Amniotic epithelial cell (primary cell): ENCODE measurements at regions not wholly inside any gene's neighbourhood (a gene's known extent, or its start where the extent isn't known, plus 50 kb on each side); places are given as distances from the start of the nearest gene placed in this dataset.
"Not testable (repeated sequence)": the region's sequence is repeated elsewhere in the genome, so short reads cannot be mapped to it uniquely, and the experiment has no call there.

ENCODE experiments used
- DNase-seq: peaks from one replicate; pipeline ENCODE4 v3.0.0-alpha.2; 2010; ENCODE audit warnings: low read depth

DNA sequence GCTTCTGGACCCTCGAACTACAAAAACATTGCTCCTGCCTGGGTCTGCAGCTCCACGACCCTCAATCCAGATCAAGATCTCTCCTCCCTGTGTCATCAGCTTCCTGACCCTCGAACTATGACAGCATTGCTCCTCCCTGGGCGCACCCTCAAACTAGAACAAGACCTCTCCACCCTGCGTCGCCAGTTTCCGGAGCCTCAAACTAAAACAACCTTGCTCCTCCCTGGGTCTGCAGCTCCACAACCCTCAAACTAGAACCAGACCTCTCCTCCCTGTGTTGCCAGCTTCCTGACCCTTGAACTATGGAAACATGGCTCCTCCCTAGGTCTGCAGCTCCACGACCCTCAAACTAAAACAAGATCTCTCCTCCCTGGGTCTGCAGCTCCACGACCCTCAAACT is 339.7 kb upstream of the SULF2 start:
- no peak for DNase-seq

DNA sequence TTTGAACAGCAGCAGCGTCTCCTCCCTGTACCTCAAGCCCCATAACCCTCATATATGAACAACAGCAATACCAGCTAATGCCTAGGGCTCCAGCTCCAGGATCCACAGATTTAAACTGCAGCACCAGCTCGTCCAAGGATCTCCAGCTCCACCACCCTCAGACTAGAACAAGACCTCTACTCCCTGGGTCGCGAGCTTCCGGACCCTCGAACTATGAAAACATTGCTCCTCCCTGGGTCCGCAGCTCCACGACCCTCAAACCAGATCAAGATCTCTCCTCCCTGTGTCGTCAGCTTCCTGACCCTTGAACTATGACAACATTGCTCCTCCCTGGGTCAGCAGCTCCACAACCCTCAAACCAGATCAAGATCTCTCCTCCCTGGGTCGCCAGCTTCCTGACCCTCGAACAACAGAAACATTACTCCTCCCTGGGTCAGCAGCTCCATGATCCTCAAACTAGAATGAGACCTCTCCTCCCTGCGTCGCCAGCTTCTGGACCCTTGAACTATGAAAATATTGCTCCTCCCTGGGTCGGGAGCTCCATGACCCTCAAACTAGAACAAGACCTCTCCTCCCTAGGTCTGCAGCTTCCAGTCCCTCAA is 339.0 kb upstream of the SULF2 start:
- DNase-seq = no peak

DNA sequence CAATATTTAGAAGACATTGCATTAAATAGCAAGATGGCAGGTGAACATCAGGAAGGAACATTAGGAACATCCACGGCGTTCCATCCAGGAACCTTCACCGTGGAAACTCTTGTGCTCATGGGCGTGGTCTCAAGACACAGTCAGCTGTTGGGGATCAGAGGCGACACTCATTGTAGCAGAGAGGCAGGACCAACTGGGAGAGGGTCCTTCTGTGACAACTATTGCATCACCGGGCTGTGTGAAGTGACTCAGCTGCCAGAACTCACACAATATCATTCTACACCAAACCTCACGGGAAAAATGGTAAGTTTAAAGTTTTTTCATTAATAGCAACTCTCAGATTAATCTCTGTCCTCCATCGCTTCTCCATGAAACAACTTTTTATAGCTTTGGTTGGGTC is 334.8 kb upstream of the SULF2 start:
- DNase-seq = no peak

DNA sequence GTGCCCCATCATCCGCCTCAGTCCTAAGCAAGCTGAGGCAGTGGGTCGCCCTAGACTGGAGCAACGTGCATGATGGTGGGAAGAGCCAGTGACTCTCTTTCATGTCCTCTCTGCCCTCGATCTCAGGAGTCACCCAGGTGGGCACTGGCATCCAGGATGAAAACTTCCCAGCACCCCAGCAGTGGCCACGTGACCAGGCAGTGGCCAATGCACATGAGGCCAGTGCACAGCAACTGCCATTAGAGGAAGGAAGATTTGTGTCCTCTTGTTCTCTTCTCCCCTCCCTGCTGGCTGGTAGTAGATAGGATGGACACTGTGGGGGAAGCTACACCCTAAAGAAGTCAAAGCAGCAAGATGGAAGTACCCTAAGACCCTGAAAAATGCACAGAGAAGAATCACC is 334.1 kb upstream of the SULF2 start:
- DNase-seq = not testable (repeated sequence)

DNA sequence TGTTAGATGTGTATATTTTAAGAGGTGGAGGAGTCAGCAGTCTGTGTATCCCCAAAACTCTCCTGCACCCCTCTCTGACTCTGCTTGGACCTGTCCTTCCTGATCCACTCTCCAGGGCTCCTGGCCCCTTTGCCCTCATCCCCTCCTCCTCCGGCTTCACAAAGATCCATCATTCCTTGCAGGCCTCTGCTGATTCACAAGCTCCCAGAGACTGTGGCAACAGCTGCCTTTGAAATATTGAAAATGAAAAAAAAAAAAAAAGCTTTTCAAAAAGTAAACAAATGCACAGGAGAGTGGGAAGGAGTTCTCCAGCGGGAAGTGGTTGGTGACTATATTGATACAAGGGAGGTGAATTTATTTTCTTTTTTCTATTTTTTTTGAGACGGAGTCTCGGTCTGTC is 330.2 kb upstream of the SULF2 start:
- peak; percentile 3 for DNase-seq

DNA sequence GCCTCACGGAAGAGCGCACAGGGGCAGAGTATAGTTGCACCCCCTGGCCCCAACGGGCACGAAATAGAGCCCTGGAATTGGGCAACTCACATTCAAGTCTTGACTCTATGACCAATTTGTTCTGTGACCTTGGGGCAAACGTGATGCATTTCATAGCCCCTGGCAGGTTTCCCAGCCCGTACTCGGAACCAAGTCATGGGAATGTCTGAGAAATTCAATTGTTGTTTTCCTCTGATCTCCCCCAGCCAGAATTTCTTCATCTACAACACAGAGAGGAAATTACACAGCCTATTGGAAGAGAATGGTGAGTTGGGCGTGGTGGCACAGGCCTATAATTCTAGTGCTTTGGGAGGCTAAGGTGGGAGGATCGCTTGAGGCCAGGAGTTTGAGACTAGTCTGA is 322.3 kb upstream of the SULF2 start:
- DNase-seq = peak; percentile 11

DNA sequence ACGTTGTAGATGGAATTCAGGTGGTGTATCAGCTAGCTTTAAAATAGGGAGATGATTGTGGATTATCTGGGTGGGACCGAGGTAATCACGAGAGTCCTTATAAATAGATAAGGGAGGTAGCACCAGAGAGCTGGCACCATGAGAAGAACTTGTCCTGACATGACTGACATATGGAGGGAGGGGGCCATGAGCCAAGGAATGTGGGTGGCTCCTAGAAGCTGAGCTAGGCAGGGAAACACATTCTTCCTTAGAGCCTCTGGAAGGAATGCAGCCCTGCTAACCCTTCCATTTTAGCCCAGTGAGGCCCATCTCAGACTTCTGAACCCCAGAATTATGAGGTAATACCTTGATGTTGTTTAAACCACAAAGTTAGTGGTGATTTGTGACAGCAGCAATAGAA is 321.1 kb upstream of the SULF2 start:
- DNase-seq = no peak

DNA sequence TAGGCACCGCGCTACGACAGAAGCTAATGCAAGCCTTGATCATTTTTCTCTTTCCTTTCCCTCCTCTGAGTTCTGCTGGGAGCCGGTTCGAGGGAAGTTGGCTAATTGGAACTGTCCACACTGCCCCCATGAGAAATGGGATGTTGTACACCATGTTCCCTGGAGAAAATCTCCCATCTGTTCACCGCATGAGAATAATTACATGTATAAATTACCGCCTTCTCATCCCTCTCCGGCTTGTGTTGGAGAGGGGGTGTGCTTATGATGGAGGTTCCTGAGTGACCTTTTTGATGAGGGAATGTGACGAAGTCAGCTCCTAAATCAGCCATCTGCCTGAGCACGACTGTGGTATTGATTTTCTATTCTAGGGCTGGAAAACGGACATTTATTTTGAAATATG is 320.2 kb upstream of the SULF2 start:
- no peak for DNase-seq

DNA sequence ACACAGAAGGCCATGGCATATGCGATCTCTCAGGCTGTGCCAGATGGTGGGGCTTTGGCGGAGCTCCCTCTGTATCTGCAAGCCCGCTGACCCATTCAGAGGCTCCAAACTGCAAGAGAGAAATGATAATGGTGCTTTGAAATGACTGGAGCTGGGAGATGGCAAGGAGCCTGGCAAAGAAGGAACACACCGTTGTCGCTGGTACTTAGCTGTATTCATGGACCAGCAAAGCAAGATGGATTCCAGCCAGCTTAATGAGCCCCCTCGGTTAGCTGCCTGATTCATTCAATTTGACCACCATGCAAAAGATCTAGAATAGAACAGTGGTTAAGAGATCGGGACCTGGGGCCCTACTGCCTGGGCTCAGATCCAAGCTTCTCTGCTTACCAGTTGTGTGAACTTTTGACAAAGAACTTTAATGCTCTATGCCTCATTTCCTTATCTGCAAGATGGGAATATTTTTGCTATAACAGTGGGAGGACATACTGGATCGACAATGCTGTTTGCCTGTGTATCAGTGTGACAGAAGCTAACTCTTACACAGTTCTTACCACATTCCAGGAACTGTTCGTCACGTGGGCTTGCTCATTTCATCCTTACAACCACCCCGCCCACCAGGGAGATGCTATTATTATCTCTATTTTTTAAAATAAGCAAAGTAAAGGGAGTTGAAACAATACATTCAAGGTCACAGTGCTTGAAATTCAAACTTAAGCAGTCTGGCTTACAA is 317.8 kb upstream of the SULF2 start:
- DNase-seq = no peak

DNA sequence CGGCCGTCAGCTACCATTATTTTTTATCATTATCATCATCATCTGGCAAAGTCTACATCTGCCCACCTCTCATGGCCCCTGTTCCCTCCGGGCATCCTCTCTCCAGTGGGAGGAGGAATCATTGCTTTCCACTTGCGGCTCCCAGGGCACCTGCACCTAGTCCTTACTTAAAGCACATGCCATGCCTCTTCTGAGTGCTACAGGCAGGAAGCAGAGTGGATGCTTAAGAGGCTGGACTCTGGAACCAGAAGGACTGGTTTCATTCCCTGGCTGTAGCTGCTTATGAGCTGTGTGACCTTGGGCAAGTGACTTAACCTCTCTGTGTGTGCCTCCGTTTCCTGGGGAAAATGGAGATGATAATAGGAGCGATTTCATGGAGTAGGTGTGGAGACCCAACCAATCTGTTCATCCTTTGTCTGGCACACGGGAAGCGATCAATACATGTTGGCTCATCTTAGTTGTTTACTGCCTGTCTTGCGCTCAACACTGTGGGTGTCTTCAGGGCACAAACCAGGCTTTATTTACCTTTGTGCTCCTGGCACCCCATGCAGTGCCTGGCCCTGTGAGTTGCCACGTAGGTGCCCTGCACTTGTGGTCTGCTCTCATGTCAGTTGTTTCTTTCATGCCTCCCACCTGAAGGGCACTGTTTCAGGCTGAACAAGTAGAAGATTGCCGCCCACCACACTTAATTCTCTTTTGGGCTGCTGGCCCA is 317.0 kb upstream of the SULF2 start:
- DNase-seq = no peak

DNA sequence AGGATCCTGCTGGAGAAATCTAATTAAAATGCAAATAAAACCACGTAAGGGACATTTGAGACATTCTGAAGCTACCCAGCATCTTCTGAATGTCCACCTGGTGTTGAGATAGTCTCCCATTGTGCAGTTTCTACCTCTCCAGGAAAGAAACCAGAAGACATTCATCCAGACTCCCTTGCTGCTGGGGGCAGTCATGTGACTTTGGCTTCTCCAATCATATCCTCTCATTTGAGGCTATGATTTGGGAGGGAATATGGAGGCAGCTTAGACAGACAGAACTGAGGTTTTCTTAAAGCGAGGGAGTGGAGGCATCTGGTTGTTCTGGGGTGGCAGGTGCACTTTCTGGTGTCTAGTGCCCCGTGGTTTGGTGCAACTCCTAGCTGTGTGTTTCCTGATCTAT is 315.2 kb upstream of the SULF2 start:
- no peak for DNase-seq

DNA sequence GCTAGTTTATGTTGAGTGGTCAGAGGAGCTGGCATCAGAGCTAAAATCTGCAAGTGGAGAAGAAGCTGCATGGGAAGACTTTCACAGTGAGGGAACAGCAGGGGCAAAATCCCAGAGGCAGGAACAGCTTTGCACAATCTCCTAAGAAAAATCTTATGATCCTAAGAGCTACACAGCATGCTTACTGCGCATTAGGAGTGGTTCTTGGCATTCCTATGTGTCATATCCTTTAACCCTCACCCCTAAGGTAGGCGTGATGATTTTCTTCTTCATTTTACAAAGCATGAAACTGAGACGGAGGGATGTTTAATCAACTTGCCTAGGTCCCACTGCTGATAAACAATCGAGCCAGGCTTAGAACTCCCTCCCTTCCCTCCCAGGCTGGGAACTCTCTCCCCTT is 313.6 kb upstream of the SULF2 start:
- peak; percentile 4 for DNase-seq

DNA sequence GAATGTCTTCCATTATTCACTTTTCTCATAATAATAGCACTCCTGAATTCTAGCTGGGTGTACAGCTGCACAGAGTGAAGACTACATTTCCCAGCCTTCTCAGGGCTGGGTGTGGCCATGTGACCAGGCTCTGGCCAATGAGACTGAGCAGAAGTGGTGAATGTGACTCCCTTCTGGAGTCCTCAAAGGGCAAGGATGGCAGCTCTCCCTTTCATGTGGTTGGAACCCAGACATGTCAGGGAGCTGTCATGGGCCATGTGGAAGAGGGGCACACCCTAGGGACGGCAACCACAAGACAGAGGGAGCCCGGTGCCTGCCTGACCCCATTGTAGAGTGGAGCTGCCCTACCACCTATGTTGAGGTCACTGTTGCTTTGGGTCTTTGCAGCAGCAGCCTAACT is 312.8 kb upstream of the SULF2 start:
- DNase-seq = no peak

DNA sequence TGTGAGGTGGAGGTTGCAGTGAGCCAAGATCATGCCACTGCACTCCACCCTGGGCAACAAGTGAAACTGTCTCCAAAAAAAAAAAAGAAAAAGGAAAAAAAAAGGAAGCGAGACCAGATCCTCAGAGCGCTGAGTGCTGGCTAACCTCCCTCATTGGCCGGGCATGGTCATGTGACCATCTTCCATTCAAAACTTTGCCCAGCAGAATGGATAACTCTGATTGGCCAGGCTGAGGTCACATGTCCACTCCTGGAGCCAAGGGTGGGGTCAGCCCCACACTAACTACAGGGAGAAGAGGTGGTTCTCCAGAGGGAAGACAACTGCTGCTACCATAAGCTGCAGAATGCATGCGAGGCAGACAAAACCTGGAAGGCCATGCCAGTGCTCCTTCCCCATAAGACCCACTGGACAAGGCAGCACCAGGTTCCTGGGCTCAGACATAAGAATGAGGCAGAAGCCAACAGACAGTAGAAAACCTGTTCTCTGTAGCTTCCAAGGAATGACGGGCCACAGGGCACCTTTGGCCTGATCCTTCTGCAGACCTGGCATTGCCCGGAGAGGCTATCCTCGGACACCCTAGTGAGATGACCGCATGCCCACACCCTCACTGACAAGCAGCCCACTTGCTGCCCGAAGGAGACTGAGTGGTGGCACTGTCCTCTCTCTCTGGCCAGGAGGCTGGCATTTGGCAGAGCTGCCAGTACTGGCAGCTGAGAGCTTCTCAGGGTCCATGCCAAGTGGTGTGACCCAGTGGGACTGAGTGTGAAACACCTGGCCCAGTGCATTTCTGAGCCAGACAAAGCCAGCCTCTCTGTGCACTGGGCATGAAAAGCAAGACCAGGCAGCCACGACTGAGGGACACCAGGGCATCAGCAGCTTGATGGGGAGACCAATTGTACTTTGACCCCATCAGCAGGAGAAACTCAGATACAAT is 311.9 kb upstream of the SULF2 start:
- DNase-seq = no peak

DNA sequence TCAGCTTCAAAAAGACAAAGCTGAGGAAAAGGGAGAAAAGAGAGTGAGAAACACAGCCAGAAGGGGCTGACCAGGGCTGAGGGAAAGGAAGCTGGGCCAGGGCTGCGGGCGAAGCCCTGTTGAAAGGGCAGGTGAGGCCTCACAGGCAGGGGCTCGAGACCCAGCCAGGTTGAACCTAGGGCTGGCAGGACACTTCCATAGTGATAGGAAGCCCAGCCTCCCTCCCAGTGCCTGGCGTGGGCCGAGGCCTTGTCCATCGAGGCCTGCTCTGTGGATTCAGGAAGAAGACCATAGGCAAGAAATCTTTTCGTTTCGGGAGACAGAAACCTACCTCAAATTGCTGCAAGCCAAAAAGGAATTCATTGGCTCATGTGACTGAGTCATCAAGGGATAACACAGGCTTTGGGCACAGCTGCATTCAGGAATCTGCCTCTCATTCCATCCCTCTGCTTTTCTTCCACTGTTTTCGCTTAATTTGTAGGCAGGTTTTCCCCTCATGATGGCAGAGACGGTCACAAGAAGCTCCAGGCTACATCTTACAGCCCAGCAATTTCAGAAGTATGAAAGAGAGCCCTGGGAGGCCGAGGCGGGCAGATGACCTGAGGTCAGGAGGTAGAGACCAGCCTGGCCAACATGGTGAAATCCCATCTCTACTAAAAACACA is 311.1 kb upstream of the SULF2 start:
- no peak for DNase-seq

DNA sequence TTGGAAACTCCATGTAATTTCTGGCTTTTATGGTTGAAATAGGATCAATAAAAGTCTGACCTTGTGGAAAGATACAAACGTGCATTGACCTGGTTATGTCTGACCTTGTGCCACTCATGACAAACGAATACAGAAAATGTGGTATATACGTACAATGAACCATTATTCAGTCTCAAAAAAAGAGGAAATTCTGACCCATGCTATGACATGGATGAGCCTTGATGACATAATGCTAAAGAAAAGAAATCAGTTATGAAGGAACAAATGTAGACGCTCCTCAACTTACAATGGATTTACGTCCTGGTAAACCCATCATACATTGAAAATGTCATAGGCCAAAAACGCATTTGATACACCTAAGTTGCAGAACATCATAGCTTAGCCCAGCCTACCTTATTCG is 309.7 kb upstream of the SULF2 start:
- DNase-seq = no peak

DNA sequence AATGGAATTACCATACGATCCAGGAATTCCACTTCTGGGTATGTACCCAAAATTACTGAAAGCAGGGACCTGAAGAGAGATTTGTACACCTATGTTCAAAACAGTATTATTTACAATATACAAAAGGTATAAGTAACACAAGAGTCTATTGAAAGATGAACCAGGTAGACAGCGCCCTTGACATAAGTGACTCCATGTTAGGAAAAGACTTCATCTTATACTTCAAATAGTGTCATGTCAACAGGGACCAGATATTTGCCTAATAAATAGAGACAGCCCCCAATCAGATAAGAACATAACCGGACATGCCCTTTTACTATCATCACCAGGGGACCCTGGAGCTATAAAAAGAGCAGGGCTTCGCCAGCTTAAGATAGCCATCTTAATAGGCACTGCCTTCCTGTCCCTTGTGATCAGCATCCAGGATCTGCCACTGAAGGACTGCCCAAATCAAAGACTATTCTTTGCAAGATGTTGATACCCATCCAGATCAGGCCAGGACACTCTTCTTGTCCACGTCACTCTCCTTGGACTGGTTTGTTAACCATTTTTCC is 309.0 kb upstream of the SULF2 start:
- no peak for DNase-seq

DNA sequence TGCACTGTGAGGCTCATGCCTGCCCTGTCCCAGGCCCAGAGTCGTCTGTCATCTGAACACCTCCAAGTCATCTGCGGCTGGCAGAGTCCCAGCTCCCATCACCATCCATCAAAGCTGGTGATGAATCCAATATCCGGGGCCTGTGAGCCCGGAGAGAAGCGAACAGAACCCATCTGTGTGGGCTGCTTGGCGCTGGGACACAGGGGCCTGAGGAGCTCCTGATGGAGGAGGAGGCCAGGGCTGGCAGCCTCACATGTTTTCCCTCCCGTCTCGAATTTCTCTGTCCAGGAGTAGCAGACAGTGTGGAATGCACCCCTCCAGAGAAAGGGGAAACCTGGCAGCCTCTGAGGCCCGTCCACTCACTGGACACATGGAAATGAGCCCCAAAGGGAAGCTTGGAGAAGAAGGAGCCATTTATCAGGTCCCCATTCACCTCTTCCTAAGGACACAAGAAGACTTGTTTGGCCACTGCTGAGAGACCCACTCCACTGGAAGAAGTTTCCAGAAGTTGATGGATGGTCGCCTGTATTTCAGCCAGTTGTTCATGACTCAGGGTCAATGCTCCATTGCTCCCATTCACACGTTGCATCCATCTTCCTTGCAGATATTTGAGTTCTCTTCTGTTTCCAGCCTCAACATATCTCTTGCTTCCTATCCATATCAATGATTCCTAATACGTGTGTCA is 307.5 kb upstream of the SULF2 start:
- no peak for DNase-seq

DNA sequence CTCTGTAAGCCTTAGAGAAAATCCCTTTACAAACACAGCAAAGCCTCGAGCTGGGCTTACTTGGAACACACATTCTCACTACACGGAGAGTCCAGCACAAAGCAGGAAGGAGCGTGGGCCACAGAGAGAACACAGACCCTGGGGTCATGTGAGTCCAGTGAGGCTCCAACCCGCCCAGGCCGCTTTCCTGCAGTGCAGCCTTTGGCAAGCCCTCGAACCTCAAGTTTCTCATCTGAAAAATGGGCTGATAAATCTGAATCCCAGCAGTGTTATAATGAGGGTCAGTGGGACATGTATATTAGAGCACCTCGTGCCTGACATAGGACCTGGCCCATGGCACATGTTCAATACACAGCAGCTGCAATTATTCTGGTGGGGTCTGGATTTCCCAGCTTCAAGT is 305.5 kb upstream of the SULF2 start:
- DNase-seq = no peak

DNA sequence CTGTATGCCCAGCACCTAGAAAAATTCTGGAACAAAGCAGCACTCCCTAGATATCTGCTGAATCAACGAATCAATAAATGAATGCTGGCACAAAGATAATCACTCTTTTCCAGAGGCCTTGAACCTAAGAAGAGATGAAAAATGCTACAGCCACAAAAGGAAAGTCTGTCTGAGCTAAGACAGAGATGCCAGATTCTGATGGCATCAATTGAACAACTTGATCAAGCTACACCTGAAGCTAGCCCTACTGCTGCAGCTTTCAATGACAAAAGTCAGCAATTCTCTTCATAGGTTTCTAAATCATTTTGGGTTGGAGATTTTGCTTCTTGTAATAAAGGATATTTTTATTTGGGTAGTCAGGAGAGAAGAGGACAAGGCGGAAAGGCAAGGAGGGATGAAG is 305.0 kb upstream of the SULF2 start:
- no peak for DNase-seq

DNA sequence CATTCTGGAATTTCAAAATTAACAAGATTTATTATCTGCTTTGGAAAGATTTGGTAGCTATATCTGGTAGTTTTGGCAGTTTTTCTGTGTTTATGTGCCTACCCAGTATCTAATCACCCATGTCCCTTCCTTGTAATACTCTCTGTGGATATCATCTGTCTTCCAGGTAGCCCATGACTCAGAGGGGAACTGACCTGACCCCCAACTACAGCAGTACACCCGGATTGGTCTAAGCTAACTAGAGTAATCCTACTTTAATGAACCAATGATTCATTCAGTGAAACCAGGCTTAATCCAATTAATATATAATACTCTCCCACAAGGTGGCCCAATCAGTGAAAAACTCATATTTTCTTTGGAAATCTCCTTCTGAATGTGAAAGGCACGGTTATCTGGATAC is 295.3 kb upstream of the SULF2 start:
- DNase-seq = no peak
